H9 (cell line): ENCODE measurements at regions not wholly inside any gene's neighbourhood (a gene's known extent, or its start where the extent isn't known, plus 50 kb on each side); places are given as distances from the start of the nearest gene placed in this dataset.
"Not testable (repeated sequence)": the region's sequence is repeated elsewhere in the genome, so short reads cannot be mapped to it uniquely, and the experiment has no call there.

Experiments used
- DNase-seq: peaks from one replicate; pipeline ENCODE4 v3.0.0-alpha.2; 2017
- H2AFZ ChIP-seq: one replicate; pipeline ENCODE4 v1.6.1; 2013; ENCODE audit warnings: mild to moderate bottlenecking, low read length, control low read depth, moderate library complexity
- H2AK5ac ChIP-seq: 2 replicates; pipeline ENCODE4 v1.6.1; 2013; ENCODE audit warnings: low read length, control low read depth, mixed read lengths; ENCODE audit not compliant: insufficient read length
- H2BK120ac ChIP-seq: one replicate; pipeline ENCODE4 v1.6.1; 2013; ENCODE audit warnings: low read depth, mild to moderate bottlenecking, low read length, control low read depth, inconsistent platforms; ENCODE audit not compliant: poor library complexity, severe bottlenecking
- H2BK12ac ChIP-seq: 2 replicates; pipeline ENCODE4 v1.6.1; 2013; ENCODE audit warnings: low read length, control low read depth, mixed read lengths, low read depth; ENCODE audit not compliant: insufficient read length
- H2BK15ac ChIP-seq: 2 replicates; pipeline ENCODE4 v1.6.1; 2013; ENCODE audit warnings: low read depth, low read length, control low read depth
- H2BK20ac ChIP-seq: one replicate; pipeline ENCODE4 v1.6.1; 2013; ENCODE audit warnings: low read depth, mild to moderate bottlenecking, low read length, control low read depth, inconsistent platforms; ENCODE audit not compliant: poor library complexity, severe bottlenecking
- H2BK5ac ChIP-seq: 2 replicates; pipeline ENCODE4 v1.6.1; 2013; ENCODE audit warnings: low read length, control low read depth, mixed read lengths; ENCODE audit not compliant: insufficient read length
- H3K14ac ChIP-seq: 2 replicates; pipeline ENCODE4 v1.6.1; 2013; ENCODE audit warnings: low read length, control low read depth; ENCODE audit not compliant: insufficient read depth
- H3K18ac ChIP-seq: 2 replicates; pipeline ENCODE4 v1.6.1; 2013; ENCODE audit warnings: low read depth, mild to moderate bottlenecking, mixed read lengths, low read length, control low read depth; ENCODE audit not compliant: insufficient read length
- H3K23ac ChIP-seq: 2 replicates; pipeline ENCODE4 v1.6.1; 2013; ENCODE audit warnings: low read length, control low read depth, mixed read lengths, low read depth; ENCODE audit not compliant: insufficient read length
- H3K23me2 ChIP-seq: 2 replicates; pipeline ENCODE4 v1.6.1; 2013; ENCODE audit warnings: low read depth, mild to moderate bottlenecking, mixed read lengths, low read length, control low read depth; ENCODE audit not compliant: insufficient read length, poor library complexity, severe bottlenecking
- H3K27ac ChIP-seq: 2 replicates; pipeline ENCODE4 v1.5.1; 2013; ENCODE audit warnings: low read length, control low read depth, mixed read lengths, low read depth; ENCODE audit not compliant: insufficient read length
- H3K27me3 ChIP-seq: 2 replicates; pipeline ENCODE4 v1.6.1; 2013; ENCODE audit warnings: low read length, control low read depth, inconsistent platforms; ENCODE audit not compliant: insufficient read depth
- H3K4ac ChIP-seq: 2 replicates; pipeline ENCODE4 v1.6.1; 2013; ENCODE audit warnings: low read depth, mild to moderate bottlenecking, control low read depth, inconsistent platforms, low read length, moderate library complexity
- H3K4me1 ChIP-seq: 2 replicates; pipeline ENCODE4 v1.6.1; 2013; ENCODE audit warnings: low read length, control low read depth, inconsistent platforms; ENCODE audit not compliant: insufficient read depth
- H3K4me2 ChIP-seq: 2 replicates; pipeline ENCODE4 v1.6.1; 2013; ENCODE audit warnings: low read length, control low read depth, mixed read lengths; ENCODE audit not compliant: insufficient read length, insufficient read depth
- H3K56ac ChIP-seq: 2 replicates; pipeline ENCODE4 v1.6.1; 2013; ENCODE audit warnings: low read depth, mild to moderate bottlenecking, mixed read lengths, low read length, control low read depth; ENCODE audit not compliant: insufficient read length
- H3K79me1 ChIP-seq: 2 replicates; pipeline ENCODE4 v1.6.1; 2013; ENCODE audit warnings: low read depth, mild to moderate bottlenecking, moderate library complexity, low read length, control low read depth, inconsistent platforms; ENCODE audit not compliant: insufficient read depth, poor library complexity, severe bottlenecking
- H3K79me2 ChIP-seq: 2 replicates; pipeline ENCODE4 v1.6.1; 2013; ENCODE audit warnings: low read length, control low read depth, inconsistent platforms; ENCODE audit not compliant: insufficient read depth
- H3K9ac ChIP-seq: 2 replicates; pipeline ENCODE4 v1.6.1; 2013; ENCODE audit warnings: low read length, control low read depth, mixed read lengths; ENCODE audit not compliant: insufficient read length; ENCODE audit errors: extremely low read depth
- H3K9me3 ChIP-seq: one replicate; pipeline ENCODE4 v1.6.1; 2013; ENCODE audit warnings: low read depth, low read length, inconsistent platforms; ENCODE audit not compliant: control insufficient read depth
- H3T11ph ChIP-seq: one replicate; pipeline ENCODE4 v1.6.1; 2013; ENCODE audit warnings: mild to moderate bottlenecking, low read length, control low read depth, inconsistent platforms
- H4K20me1 ChIP-seq: one replicate; pipeline ENCODE4 v1.6.1; 2013; ENCODE audit not compliant: control insufficient read depth, insufficient read length, insufficient read depth
- H4K5ac ChIP-seq: 2 replicates; pipeline ENCODE4 v1.6.1; 2013; ENCODE audit warnings: low read depth, mild to moderate bottlenecking, mixed read lengths, low read length, control low read depth; ENCODE audit not compliant: insufficient read length
- H4K8ac ChIP-seq: replicated peaks from 2 replicates; pipeline ENCODE4 v1.6.1; 2013; ENCODE audit warnings: low read length, control low read depth, mixed read lengths, low read depth; ENCODE audit not compliant: insufficient read length
- H4K91ac ChIP-seq: 2 replicates; pipeline ENCODE4 v1.6.1; 2013; ENCODE audit warnings: low read depth, mild to moderate bottlenecking, moderate library complexity, mixed read lengths, low read length, control low read depth; ENCODE audit not compliant: insufficient read length
- H3K27ac Mint-ChIP-seq, 3 experiments: 2 replicates in 2 of 3; 3 replicates in 1 of 3; pipeline ENCODE4 v1.8.0; 2020 to 2021; ENCODE audit warnings: mixed read lengths in 3 of 3, mild to moderate bottlenecking in 1 of 3, moderate library complexity in 1 of 3
- H3K27me3 Mint-ChIP-seq: 2 replicates; pipeline ENCODE4 v1.8.0; 2021; ENCODE audit warnings: low read depth, mild to moderate bottlenecking, moderate library complexity, mixed read lengths
- H3K36me3 Mint-ChIP-seq, 3 experiments: 2 replicates in 2 of 3; 3 replicates in 1 of 3; pipeline ENCODE4 v1.8.0; 2020 to 2021; ENCODE audit warnings: low read depth in 3 of 3, mixed read lengths in 3 of 3; ENCODE audit not compliant: insufficient read depth in 1 of 3
- H3K4me1 Mint-ChIP-seq, 2 experiments: 2 replicates each; pipeline ENCODE4 v1.8.0; 2020; ENCODE audit warnings: mixed read lengths in 2 of 2
- H3K4me3 Mint-ChIP-seq, 2 experiments: 2 replicates in 1 of 2; 3 replicates in 1 of 2; pipeline ENCODE4 v1.8.0; 2020 to 2021; ENCODE audit warnings: mild to moderate bottlenecking in 2 of 2, mixed read lengths in 2 of 2, moderate library complexity in 1 of 2
- H3K9me3 Mint-ChIP-seq, 2 experiments: 2 replicates in 1 of 2; 3 replicates in 1 of 2; pipeline ENCODE4 v1.8.0; 2020; ENCODE audit warnings: mild to moderate bottlenecking in 2 of 2, mixed read lengths in 2 of 2, moderate library complexity in 1 of 2
- CTCF ChIP-seq: fragments of 200-600 bp; sonication (generic); conservative IDR thresholded peaks from 3 replicates; pipeline ENCODE4 v1.8.0; 2021; ENCODE audit warnings: antibody characterized with exemption, mild to moderate bottlenecking
- WGBS: extraction: QIAGEN DNeasy Blood & Tissue Kit; methylation state at CpG from one replicate; pipeline ENCODE4 v1.1.7; 2013; ENCODE audit warnings: missing lambda C conversion rate, low lambda C conversion rate, mixed read lengths; ENCODE audit not compliant: insufficient read length; ENCODE audit errors: extremely low coverage; 5-methylcytosine and 5-hydroxymethylcytosine counted together

- H2BK120ac ChIP-seq = no peak overlapping the region
- peak; percentile 39 for DNase-seq
- no peak overlapping the region for H3K23ac ChIP-seq
- H4K20me1 ChIP-seq = no peaks in the 10 kb centered on the region
- no peak overlapping the region for H2BK12ac ChIP-seq
- no peak overlapping the region for H2BK5ac ChIP-seq
- no peaks in the 10 kb centered on the region for H3K79me1 ChIP-seq
- Mint-ChIP-seq H3K4me3 (peak overlapping the region in 1 of 2 experiments; percentile 13; a peak in 4 of 5 replicates), H3K9me3 (peaks cover 12 to 14% of the 10 kb centered on the region in 2 experiments), H3K4me1 (peaks cover 44 to 52% of the 10 kb centered on the region in 2 experiments), H3K36me3 (peaks cover 8 to 21% (median 10%) of the 10 kb centered on the region in 3 experiments), H3K27me3 (no peaks in the 10 kb centered on the region), H3K27ac (peak overlapping the region; percentile 25 to 62 (median 42); a peak in 3 of 7 replicates)
- H3K18ac ChIP-seq = no peak overlapping the region
- H3K4ac ChIP-seq = no peak overlapping the region
- no peak overlapping the region for H3K56ac ChIP-seq
- no peak overlapping the region for H4K91ac ChIP-seq
- no peak overlapping the region for H3K14ac ChIP-seq
- H4K5ac ChIP-seq = no peak overlapping the region
- no CpG with 5 or more reads among the region's 2 CpGs for WGBS
- H2BK15ac ChIP-seq = no peak overlapping the region
- H3K27ac ChIP-seq = no peak overlapping the region
- H3K79me2 ChIP-seq = peaks cover 2% of the 10 kb centered on the region; the same call in 1 of the 2 replicates
- H2AFZ ChIP-seq = no peak overlapping the region
- no peak overlapping the region for H3K9ac ChIP-seq
- no peaks in the 10 kb centered on the region for H3K27me3 ChIP-seq
- H4K8ac ChIP-seq = no peak overlapping the region
- H2BK20ac ChIP-seq = no peak overlapping the region
- no peaks in the 10 kb centered on the region for H3K23me2 ChIP-seq
- peaks cover 7% of the 10 kb centered on the region; the same call in 1 of the 2 replicates for H3K4me1 ChIP-seq
- TF ChIP-seq CTCF = no peak
- peak overlapping the region; percentile 36 for H3K4me2 ChIP-seq
- no peak overlapping the region for H3T11ph ChIP-seq
- no peak overlapping the region for H2AK5ac ChIP-seq
- H3K9me3 ChIP-seq = no peaks in the 10 kb centered on the region
Measured at GRCh38 chr4:151524610-151525009, 115.6 kb downstream of the FHIP1A start.

DNA sequence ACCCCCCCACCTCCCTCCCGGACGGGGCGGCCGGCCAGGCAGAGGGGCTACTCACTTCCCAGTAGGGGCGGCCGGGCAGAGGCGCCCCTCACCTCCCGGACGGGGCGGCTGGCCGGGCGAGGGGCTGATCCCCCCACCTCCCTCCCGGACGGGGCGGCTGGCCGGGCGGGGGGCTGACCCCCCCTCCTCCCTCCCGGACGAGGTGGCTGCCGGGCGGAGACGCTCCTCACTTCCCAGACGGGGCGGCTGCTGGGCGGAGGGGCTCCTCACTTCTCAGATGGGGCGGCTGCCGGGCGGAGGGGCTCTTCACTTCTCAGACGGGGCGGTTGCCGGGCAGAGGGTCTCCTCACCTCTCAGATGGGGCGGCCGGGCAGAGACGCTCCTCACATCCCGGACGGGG, 117.5 kb downstream of the FHIP1A start:
- not testable (repeated sequence) for H4K20me1 ChIP-seq, H2BK15ac ChIP-seq, H2BK12ac ChIP-seq, H3K27me3 Mint-ChIP-seq, H3K9me3 ChIP-seq, H3T11ph ChIP-seq, H3K27me3 ChIP-seq, H2AFZ ChIP-seq, H3K14ac ChIP-seq, H3K79me2 ChIP-seq, H3K23me2 ChIP-seq, H3K56ac ChIP-seq, H3K27ac ChIP-seq, H4K8ac ChIP-seq, H3K18ac ChIP-seq, H4K5ac ChIP-seq, H3K79me1 ChIP-seq, H2AK5ac ChIP-seq, H3K4ac ChIP-seq, H3K4me1 ChIP-seq, H3K4me3 Mint-ChIP-seq, H3K4me2 ChIP-seq, H2BK120ac ChIP-seq, H2BK5ac ChIP-seq, H3K23ac ChIP-seq, H3K27ac Mint-ChIP-seq, H4K91ac ChIP-seq, H2BK20ac ChIP-seq, DNase-seq, H3K9ac ChIP-seq
- Mint-ChIP-seq H3K4me1 (peaks cover 44 to 52% of the 10 kb centered on the region in 2 experiments), H3K36me3 (peaks cover 8 to 21% (median 10%) of the 10 kb centered on the region in 3 experiments), H3K9me3 (peaks cover 12 to 14% of the 10 kb centered on the region in 2 experiments)
- no CpG with 5 or more reads among the region's 36 CpGs for WGBS
